GM19351 (cell line): ENCODE measurements at regions not wholly inside any gene's neighbourhood (a gene's known extent, or its start where the extent isn't known, plus 50 kb on each side); places are given as distances from the start of the nearest gene placed in this dataset.

Experiments
- ATAC-seq: cut with Tn5 transposase; IDR thresholded peaks from one replicate; pipeline ENCODE4 v1.9.1; 2021; ENCODE audit warnings: mild to moderate bottlenecking, moderate library complexity; ENCODE audit not compliant: unreplicated experiment

DNA sequence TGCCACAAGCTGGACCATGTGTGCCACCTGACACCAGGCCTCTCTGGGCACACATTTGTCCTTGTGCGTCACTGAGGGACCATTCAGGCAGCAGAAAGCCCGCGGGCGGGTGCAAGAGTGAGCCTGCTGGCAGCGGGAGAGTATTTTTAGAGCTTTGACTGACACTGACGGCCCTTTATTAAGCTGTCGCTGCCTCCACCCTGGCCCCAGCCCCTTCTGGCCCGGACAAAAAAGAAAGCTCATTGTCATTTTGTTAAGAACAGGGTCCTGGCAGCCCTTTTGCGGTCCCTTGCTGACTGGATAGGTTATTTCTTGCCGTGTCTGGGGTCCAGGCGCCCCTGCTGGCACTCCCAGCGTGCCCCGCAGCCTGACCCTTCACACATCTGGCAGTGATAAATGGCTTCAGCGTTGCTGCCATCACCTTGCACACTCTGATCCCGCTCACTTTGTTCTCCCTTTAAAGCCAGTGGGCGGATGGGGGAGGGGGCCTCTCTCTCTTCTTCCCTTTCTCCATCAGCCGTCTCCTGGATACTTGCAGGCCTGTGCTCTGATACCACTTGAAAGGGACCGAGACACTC lies 78.4 kb upstream of the NKD1 start:
- ATAC-seq, result no peak

DNA sequence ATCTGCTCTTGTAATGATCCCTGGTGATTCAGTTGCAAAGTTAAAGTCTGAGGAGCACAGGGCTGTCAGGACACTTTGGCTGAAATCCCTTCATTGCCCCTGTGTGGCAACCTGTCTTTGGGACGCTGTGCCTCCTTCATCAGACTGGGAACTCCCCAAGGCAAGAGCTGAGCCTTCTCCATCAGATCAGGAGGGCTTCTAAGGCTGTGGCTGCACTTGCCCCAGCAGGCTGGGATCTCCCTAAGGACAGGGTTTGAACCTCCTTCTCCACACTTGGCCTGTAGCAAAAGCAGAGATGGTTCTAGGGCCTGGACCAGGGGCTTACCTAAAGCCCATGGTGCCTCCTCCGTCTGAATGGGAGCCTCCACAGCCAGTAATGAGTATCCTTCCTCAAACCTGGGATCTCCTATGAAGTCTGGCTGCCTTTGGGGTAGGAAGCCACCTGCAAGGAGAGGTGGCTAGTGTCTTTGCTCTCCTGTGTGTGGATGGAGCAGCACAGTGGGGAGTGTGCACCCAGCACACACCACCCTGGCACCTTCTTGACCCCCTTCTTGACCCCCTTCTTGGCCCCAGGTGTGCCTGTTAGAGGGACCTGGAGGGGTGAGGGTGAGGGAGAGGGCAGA lies 79.0 kb upstream of the NKD1 start:
- ATAC-seq, result no peak

GRCh38 chr16:50468749-50469078 lies 79.5 kb upstream of the NKD1 start:
- ATAC-seq, result no peak

DNA sequence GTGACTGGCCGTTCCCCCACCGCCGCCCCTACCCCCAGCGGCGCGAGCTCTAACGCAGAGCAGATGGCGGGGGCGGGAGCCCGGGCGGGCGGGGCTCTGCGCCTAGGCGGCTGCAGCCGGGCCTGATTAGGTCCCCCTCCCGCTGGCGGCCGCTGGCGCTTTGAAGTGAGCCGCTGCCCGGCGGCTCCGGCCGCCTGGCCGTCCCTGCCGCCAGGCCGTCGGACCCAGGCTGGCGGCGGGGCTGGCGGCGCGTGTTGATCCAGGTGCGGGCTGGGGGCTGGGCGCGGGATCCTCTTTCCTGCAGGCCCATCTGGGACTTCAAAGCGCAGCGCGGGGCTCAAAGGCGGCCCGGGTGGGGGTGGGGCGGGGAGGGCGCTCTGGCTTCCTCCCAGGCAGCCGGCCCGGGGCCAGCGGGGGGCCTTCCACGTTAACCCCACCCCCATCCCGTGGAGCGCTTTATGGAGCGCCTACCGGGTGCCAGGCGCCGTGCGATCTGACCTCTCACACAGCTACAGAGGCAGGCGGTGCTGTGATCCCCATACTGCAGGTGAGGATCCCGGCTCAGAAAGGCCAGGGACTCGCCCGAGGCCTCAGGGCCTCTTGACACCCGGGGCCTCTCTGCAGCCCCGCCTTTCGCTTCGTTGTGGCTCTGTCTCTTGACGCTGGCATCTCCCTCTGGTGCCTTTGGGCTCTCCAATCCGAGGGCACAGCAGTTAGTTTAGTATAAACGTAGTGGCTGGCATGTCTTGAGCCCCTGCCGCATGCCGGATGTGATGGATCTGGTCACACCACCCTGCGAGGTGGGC lies 80.0 kb upstream of the NKD1 start:
- ATAC-seq, result peak; percentile 63

DNA sequence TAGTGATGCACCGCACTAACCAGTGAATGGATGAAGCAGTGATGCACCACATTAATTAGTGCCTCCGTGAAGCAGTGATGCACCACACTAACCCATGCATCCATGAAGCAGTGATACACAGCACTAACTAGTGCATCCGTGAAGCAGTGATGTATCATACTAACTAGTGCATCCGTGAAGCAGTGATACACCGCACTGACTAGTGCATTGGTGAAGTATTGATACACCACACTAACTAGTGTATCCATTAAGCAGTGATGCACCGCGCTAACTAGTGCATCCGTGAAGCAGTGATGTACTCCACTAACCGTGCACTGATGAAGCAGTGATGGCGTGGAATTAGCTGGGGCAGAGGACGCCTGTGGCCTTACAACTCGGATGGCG lies 80.6 kb upstream of the NKD1 start:
- ATAC-seq, result no peak

GRCh38 chr16:50466170-50466569 lies 82.0 kb upstream of the NKD1 start:
- no peak for ATAC-seq

DNA sequence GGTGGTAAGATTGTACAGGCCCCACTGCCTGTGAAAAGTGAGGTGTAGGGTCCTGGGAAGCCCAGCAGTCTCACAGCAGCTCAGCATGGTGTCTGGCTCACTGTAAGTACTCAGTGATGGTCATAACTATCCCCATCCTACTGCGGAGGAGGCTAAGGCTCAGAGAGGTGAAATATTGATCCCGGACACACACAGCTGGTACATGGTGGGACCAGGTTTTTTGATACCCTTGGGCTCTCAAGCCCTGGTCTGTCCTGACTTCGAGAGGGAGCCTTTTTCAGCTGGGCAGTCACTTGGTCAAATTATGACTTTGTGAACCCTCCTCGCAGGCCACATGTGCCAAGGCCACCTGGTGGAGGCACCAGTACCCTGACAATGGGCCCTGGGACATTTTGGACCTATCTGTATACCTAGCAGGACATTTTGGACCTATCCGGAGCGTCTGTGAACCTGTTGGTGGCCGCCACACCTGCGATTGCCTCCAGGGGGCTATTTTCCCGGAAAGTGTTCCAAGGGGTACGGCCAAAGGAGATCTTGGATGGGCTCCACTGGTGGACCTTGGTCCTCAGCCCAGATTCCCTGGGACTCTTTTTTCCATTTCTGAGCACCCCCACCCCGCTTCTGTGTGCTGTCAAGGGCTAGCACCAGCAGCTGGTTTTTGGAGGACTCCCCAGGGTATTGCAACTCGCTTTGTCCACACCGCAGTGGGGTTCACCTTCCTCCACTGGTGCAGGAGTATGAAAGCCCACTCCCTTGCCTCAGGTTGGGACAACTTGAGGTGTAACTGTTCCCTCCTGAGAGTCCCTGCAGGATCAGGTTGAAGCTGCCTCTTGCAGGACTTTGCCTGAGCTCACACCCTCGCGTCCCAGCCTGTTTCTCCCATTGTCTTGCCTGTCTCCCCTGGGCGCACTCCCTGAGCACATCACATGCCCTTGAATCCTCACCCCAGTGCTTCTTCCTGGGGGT lies 83.6 kb upstream of the NKD1 start:
- no peak for ATAC-seq

DNA sequence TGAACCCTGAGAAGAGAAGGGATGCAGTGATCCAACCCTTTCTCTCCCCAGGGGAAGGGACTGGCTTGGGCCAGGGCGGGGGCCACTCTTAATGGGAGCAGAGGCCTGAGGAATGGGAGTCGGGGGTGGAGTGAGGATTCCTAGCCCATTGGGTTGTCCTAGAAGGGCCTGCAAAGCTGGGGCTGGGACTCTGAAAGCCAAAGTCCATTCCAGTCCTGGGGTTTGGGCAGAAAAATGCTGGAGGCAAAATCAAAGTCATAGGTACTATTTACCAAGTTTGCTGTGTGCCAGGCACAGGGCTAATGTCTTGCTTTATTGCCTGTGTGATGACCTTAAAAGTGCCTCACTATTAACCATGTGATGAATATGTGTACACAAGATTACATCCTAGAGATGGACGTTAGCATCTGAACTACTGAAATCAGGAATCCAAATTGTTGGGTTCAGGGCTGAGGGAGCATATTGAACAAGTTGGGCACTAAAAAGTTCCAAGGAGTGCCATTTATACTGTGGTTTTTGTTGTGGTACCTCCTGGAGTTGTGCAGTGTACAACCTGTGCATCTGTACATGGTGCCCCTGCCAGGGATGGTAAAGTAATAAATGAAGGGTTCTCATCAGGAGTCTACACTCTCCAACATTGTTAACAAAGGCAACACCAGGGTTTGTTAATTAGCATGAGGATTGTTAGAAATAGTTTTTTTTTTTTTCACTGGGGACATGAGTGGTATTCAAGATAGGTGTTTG lies 84.4 kb upstream of the NKD1 start:
- ATAC-seq, result no peak

DNA sequence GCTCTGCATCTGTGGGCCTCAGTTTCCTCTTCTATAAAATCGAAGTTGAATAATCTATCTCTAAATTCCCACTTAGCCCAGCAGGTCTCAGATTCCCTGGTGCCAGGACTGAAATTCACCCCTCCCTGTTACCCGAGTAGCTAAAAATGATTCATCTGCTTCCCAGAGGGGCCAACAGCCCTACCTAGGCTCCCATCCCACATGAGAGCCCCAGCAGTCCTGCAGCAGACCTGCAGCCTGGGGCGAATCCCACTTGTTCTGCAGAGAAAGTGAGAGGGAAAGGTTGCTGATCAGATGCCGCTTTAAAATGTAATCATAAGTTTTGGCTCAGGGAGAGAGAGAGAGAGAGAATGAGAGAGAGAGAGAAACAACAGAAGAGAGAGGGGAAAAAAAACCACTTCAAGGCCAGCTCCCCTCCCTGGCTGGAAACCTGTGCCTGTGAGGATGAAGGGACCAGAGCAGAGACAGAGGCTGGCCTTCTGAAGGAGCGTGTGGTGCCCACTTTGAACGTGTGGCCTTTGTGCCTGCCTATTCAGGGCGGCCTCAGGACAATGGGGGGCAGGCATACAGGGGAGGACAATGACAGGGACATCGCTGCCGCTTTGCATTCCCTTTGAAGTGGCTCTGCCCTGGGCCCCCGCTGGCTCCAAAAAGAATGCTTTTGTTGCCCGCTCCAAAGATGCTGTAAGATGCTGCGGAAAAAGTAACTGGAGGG lies 85.2 kb upstream of the NKD1 start:
- no peak for ATAC-seq

GRCh38 chr16:50461400-50461760 lies 86.8 kb upstream of the NKD1 start:
- no peak for ATAC-seq

DNA sequence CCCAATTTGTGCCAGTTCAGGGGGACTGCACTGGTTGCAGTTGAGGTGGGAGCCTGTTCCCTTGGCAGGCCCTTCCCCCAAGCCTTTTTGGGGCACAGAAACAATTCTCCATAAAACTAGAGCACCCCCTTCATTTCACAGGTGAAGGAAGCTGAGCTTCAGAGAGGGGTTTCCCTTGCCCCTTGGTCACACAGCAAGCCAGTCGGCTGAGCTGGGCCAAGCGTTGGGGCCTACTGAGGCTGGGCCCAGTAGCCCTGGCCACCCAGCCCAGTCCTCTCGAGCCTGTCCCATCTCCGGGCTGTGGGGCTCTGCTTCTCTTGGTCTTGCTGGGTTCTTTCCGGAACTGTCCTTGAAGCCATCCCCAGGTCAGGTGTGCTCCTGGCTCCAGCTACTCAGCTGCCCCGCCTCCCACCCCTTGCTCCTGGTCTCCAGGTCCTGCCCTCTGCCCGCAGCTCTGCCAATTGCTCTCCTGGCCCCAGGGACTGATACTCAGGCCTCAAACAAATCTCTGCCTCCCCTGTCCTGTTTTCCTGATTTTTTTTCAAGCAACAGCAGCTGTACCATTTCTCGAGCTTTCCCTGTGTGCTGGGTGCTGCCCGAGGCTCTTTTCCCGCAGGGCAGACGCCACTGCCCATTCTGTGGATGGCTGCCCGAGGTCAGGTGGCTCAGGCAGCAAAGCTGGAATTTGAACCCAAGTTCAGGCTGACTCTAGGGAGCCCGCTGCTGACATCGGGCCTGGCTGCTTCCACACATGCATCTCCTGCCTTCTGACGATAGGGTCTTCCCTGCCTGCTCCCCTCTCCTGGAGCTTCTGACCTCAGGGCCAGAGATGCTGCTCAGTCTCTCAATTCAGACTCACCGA lies 87.4 kb upstream of the NKD1 start:
- ATAC-seq, result no peak

- ATAC-seq, result no peak
Observed at GRCh38 chr16:50459496-50460080, 88.6 kb upstream of the NKD1 start.

- ATAC-seq, result no peak
Observed at GRCh38 chr16:50458667-50459495, 89.3 kb upstream of the NKD1 start.

- no peak for ATAC-seq
Observed at GRCh38 chr16:50457979-50458491, 89.2 kb upstream of the BRD7 start.

DNA sequence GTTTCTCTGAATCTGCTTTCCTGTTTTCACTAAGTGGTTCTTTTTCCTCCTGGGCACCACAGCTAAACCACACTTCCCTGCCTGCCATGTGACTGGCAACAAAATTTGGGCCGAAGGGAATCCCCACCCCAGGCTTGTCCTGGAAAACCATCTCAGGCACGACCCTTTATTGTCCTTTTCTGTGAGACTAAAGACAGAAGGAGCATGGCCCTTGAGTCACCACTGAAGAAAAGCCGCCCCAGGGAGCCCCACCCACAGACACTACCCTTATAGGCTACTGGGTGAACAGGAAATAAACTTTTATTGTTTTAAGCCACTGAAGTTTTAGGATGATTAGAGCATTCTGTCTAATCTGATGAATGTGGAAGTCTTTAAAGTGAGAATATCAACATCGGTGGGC lies 88.6 kb upstream of the BRD7 start:
- ATAC-seq, result no peak

DNA sequence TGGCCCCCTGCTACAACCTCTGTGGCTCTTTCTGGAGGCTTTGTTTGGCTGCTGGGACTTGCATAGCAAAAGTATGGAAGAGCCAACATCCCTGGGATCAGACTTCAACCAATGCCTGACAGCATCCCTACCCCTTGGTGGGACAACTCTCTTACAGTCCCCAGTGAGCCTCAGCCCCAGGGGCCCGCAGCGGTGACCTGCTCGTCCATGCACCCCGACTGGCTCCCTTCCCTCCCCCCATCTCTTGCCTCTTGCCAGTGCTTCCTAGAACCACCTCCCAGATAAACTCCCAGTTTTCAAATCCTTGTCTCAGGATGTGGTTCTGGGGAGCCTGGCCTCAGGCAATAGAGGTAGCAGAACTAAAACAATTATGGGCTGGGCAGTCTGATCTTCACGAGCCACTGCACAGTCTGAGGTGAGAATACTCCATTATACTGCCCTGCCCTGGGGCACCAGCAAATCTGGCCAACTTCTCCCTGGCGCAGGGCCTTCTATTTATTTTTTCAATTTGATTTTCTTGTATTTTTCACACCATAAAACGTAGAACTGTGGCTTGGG lies 86.6 kb upstream of the BRD7 start:
- no peak for ATAC-seq

- no peak for ATAC-seq
Observed at GRCh38 chr16:50453446-50453845, 84.7 kb upstream of the BRD7 start.
